Activated B cell treated with CpG ODN at 0.5 μM for 24 hours (primary cell): ENCODE measurements at regions not wholly inside any gene's neighbourhood (a gene's known extent, or its start where the extent isn't known, plus 50 kb on each side); places are given as distances from the start of the nearest gene placed in this dataset.

Source experiments
- ATAC-seq: fragments of 200-7000 bp; cut with Tn5 transposase; one replicate; pipeline ENCODE4 v1.10.0; 2021; ENCODE audit warnings: low read depth, mild to moderate bottlenecking, moderate library complexity
- CTCF ChIA-PET: fragments of 350-600 bp; sonication (Branson Sonifier 250); formaldehyde crosslinking; loops from one replicate; lab custom pipeline; 2021; ENCODE audit warnings: antibody characterized with exemption; lab: Charles Lee
- POLR2A ChIA-PET: fragments of 350-600 bp; sonication (Branson Sonifier 250); formaldehyde crosslinking; loops from one replicate; lab custom pipeline; 2021; ENCODE audit warnings: antibody characterized with exemption; lab: Charles Lee
- DNase-seq: peaks from one replicate; pipeline ENCODE4 v3.0.0; 2022
- H3K27ac Mint-ChIP-seq: one replicate; pipeline ENCODE4 v1.8.0; 2020; ENCODE audit warnings: mixed read lengths
- H3K27me3 Mint-ChIP-seq: one replicate; pipeline ENCODE4 v1.8.0; 2021; ENCODE audit warnings: mixed read lengths
- H3K36me3 Mint-ChIP-seq: one replicate; pipeline ENCODE4 v1.8.0; 2021; ENCODE audit warnings: low read depth, mixed read lengths
- H3K4me1 Mint-ChIP-seq: one replicate; pipeline ENCODE4 v1.8.0; 2021; ENCODE audit warnings: mixed read lengths
- H3K4me3 Mint-ChIP-seq: one replicate; pipeline ENCODE4 v1.8.0; 2020; ENCODE audit warnings: mild to moderate bottlenecking, mixed read lengths
- H3K9me3 Mint-ChIP-seq: one replicate; pipeline ENCODE4 v1.8.0; 2020; ENCODE audit warnings: mixed read lengths
- intact Hi-C: fragments of 100-400 bp; cut with micrococcal nuclease; formaldehyde crosslinking; loops from one replicate; pipeline ENCODE4 v1.15.1; 2024
- TF ChIP-seq, protein P1 (sequence below): fragments of 200-600 bp; IDR thresholded peaks from one replicate; pipeline ENCODE4 v1.8.0; 2022; ENCODE audit warnings: antibody characterized with exemption, mild to moderate bottlenecking

- Mint-ChIP-seq H3K4me3 (no peak overlapping the region), H3K27me3 (no peaks in the 10 kb centered on the region), H3K4me1 (no peaks in the 10 kb centered on the region), H3K9me3 (peaks cover 14% of the 10 kb centered on the region), H3K36me3 (no peaks in the 10 kb centered on the region), H3K27ac (no peak overlapping the region)
- no peak for ATAC-seq
- POLR2A ChIA-PET, result no interaction called here
- intact Hi-C loops, result no loop called here
- DNase-seq, result no peak
- CTCF ChIA-PET, result no interaction called here
- TF ChIP-seq, protein P1, sequence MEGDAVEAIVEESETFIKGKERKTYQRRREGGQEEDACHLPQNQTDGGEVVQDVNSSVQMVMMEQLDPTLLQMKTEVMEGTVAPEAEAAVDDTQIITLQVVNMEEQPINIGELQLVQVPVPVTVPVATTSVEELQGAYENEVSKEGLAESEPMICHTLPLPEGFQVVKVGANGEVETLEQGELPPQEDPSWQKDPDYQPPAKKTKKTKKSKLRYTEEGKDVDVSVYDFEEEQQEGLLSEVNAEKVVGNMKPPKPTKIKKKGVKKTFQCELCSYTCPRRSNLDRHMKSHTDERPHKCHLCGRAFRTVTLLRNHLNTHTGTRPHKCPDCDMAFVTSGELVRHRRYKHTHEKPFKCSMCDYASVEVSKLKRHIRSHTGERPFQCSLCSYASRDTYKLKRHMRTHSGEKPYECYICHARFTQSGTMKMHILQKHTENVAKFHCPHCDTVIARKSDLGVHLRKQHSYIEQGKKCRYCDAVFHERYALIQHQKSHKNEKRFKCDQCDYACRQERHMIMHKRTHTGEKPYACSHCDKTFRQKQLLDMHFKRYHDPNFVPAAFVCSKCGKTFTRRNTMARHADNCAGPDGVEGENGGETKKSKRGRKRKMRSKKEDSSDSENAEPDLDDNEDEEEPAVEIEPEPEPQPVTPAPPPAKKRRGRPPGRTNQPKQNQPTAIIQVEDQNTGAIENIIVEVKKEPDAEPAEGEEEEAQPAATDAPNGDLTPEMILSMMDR, result no peak
These were observed 1121.1 kb upstream of the PRR20A start for GRCh38 chr13:56019606-56020005.

- H3K9me3 Mint-ChIP-seq, result peaks cover 14% of the 10 kb centered on the region
- TF ChIP-seq, protein P1, result no peak
- POLR2A ChIA-PET, result no interaction called here
- intact Hi-C loops, result no loop called here
- no peaks in the 10 kb centered on the region for H3K4me1 Mint-ChIP-seq
- CTCF ChIA-PET, result no interaction called here
- ATAC-seq (no peak), DNase-seq (no peak)
- no peaks in the 10 kb centered on the region for H3K27me3 Mint-ChIP-seq
- no peak overlapping the region for H3K4me3 Mint-ChIP-seq
- H3K36me3 Mint-ChIP-seq, result no peaks in the 10 kb centered on the region
- H3K27ac Mint-ChIP-seq, result no peak overlapping the region
These were observed 1120.3 kb upstream of the PRR20A start for GRCh38 chr13:56020425-56020824.

- POLR2A ChIA-PET, result no interaction called here
- intact Hi-C loops, result no loop called here
These were observed 1100.7 kb upstream of the PRR20A start for GRCh38 chr13:56039992-56040391.

GRCh38 chr13:56066321-56066720 is 1074.4 kb upstream of the PRR20A start:
- Mint-ChIP-seq H3K9me3 (peaks cover under 1% of the 10 kb centered on the region), H3K4me3 (no peak overlapping the region), H3K27me3 (no peaks in the 10 kb centered on the region), H3K27ac (no peak overlapping the region), H3K4me1 (no peaks in the 10 kb centered on the region), H3K36me3 (no peaks in the 10 kb centered on the region)
- CTCF ChIA-PET, result no interaction called here
- ATAC-seq (no peak), DNase-seq (no peak)
- POLR2A ChIA-PET, result no interaction called here
- TF ChIP-seq, protein P1, result no peak
- intact Hi-C loops, result no loop called here

More at GRCh38 chr13:56039992-56040391, 1100.7 kb upstream of the PRR20A start:
- no peak overlapping the region for H3K27ac Mint-ChIP-seq
- ATAC-seq, result no peak
- no peaks in the 10 kb centered on the region for H3K36me3 Mint-ChIP-seq
- H3K4me1 Mint-ChIP-seq, result no peaks in the 10 kb centered on the region
- H3K27me3 Mint-ChIP-seq, result no peaks in the 10 kb centered on the region
- peaks cover 21% of the 10 kb centered on the region for H3K9me3 Mint-ChIP-seq
- CTCF ChIA-PET, result no interaction called here
- DNase-seq, result no peak
- no peak overlapping the region for H3K4me3 Mint-ChIP-seq
- TF ChIP-seq, protein P1, result no peak

GRCh38 chr13:56102641-56103040 is 1038.1 kb upstream of the PRR20A start:
- DNase-seq (no peak), ATAC-seq (no peak)
- no peak overlapping the region for H3K27ac Mint-ChIP-seq
- intact Hi-C loops, result no loop called here
- H3K36me3 Mint-ChIP-seq, result no peaks in the 10 kb centered on the region
- H3K4me1 Mint-ChIP-seq, result no peaks in the 10 kb centered on the region
- no peaks in the 10 kb centered on the region for H3K27me3 Mint-ChIP-seq
- H3K9me3 Mint-ChIP-seq, result peaks cover 15% of the 10 kb centered on the region
- ChIA-PET POLR2A (no interaction called here), CTCF (no interaction called here)
- TF ChIP-seq, protein P1, result no peak
- no peak overlapping the region for H3K4me3 Mint-ChIP-seq
